Mucosa of stomach (tissue), 1 donor: ENCODE measurements at regions not wholly inside any gene's neighbourhood (a gene's known extent, or its start where the extent isn't known, plus 50 kb on each side); places are given as distances from the start of the nearest gene placed in this dataset.

ENCODE experiments used
- H3K27me3 ChIP-seq: one replicate; pipeline ENCODE4 v1.7.0; 2013; ENCODE audit warnings: mild to moderate bottlenecking, low read length; ENCODE audit not compliant: control insufficient read depth, insufficient read depth
- H3K36me3 ChIP-seq: one replicate; pipeline ENCODE4 v1.7.0; 2013; ENCODE audit warnings: low read length; ENCODE audit not compliant: control insufficient read depth, insufficient read depth
- H3K4me1 ChIP-seq: one replicate; pipeline ENCODE4 v1.7.0; 2013; ENCODE audit warnings: mild to moderate bottlenecking, low read length; ENCODE audit not compliant: control insufficient read depth, insufficient read depth
- H3K4me3 ChIP-seq: one replicate; pipeline ENCODE4 v1.7.0; 2013; ENCODE audit warnings: low read length
- H3K9ac ChIP-seq: one replicate; pipeline ENCODE4 v1.7.0; 2013; ENCODE audit warnings: mild to moderate bottlenecking, low read length, moderate library complexity
- H3K9me3 ChIP-seq: one replicate; pipeline ENCODE4 v1.7.0; 2013; ENCODE audit warnings: mild to moderate bottlenecking, low read length, moderate library complexity; ENCODE audit not compliant: control insufficient read depth
- donor health status: Pancreatic carcinoma.

DNA sequence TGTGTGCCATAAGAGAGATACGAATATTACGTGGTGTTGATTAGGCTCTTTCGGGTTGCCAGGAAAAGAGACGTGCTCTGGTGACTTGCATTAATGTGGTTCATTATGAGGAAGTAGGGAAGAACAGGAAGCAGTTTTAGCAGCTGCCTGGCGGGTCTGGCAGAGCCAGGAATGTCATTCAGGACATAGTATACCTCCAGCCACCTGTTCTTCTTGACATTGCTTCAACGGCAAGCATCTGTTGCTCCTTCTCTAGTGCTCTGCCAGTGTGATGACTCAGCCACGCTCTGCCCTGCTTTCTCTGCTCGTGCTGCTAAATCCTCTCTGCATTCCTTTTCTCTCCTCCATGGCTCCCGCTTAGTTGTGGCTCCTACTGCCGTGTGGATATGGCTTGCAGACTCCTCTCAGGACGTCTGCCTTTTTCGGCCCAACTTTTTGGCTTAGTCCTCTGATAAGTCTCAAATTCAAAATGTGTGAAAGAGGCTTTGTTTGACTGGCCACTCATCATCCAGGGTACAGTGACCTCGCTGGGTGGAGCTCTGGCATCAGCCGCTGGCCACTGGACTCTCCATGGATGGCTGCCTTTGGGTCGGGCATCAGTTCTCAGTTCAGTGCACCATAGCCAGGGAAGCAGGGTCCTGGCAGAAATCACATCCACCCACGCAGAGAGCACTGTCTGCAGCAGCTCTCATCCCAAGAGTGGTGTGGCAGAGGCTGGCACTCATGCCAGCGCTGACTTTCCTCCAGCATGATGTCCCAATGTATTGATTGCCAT lies 89.3 kb upstream of the KLF3 start:
- Histone ChIP-seq H3K27me3 (no peaks in the 10 kb centered on the region), H3K4me3 (no peak overlapping the region), H3K4me1 (peaks cover 7% of the 10 kb centered on the region), H3K36me3 (no peaks in the 10 kb centered on the region), H3K9me3 (no peaks in the 10 kb centered on the region), H3K9ac (no peak overlapping the region)

GRCh38 chr4:38576767-38577166 lies 87.2 kb upstream of the KLF3 start:
- H3K36me3 ChIP-seq, result no peaks in the 10 kb centered on the region
- H3K27me3 ChIP-seq, result no peaks in the 10 kb centered on the region
- no peaks in the 10 kb centered on the region for H3K9me3 ChIP-seq
- H3K4me1 ChIP-seq, result peaks cover 7% of the 10 kb centered on the region
- H3K9ac ChIP-seq, result no peak overlapping the region
- H3K4me3 ChIP-seq, result no peak overlapping the region

DNA sequence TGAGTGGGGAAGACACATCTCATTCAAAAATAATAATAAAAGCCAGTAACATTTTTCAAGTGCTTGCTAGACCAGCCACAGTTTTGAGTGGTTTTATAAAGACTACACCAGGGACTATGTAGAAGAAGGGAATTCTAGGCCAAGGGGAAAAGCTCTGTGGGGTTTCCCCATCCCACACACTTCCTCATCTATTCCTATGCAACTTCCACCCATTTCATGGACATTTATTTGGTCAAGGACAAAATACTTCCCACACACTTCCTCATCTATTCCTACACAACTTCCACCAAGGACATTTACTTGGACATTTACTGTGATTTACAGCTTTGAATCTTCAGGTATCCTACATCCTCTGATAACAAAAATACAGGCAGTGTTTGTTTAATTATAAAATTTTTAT lies 86.5 kb upstream of the KLF3 start:
- Histone ChIP-seq H3K4me3 (no peak overlapping the region), H3K9ac (no peak overlapping the region), H3K27me3 (no peaks in the 10 kb centered on the region), H3K9me3 (no peaks in the 10 kb centered on the region), H3K4me1 (peaks cover 7% of the 10 kb centered on the region), H3K36me3 (no peaks in the 10 kb centered on the region)

DNA sequence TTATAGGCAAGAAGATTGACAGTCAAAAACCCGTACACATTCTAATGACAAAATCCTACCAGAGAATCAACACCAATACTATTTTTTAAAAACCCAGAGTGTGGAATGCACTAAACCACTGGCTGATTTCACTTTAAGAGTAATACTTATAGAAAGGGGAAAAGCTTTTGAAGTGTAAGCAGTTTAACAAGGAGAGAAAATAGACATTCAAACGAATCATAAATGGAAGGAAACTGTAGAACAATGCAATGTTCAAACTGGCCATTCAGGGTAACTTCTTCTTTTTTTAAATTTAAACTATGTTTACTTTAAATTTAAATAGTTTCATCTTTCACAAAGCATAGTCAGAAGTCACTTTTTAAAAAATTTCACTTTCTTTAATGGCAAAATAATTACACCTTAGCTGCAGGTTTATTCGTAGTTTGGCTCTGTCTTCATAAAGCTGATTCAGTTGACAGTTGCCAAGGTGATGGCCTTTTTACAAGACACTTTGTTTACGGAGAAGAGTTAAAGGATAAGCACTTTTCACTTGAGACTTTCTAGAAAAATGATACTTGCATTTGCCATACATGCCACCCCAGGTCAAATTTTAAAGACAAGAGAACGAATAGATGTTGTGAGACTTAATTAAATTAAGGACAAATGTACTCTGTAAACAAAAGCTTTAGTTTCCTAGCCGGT lies 82.4 kb upstream of the KLF3 start:
- Histone ChIP-seq H3K9ac (no peak overlapping the region), H3K4me1 (no peaks in the 10 kb centered on the region), H3K27me3 (no peaks in the 10 kb centered on the region), H3K9me3 (no peaks in the 10 kb centered on the region), H3K36me3 (no peaks in the 10 kb centered on the region), H3K4me3 (no peak overlapping the region)

DNA sequence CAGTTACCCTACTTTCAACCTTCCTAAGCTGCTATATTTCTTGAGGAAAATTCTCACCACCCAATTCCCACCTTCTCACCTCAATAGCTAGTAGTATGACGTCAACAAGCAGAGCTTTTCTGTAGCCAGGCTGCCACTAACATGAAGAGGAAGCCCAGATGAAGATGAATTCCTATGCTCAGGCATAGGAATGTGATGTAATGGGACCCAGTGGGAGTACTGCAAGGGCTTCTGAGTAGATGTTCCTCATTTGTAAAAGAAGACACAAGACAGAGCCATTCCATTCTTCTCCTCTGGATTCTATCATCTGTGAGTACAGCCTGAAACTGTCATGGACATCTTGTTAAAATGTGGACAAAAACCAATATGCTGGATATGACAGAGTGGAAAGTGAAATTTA lies 81.6 kb upstream of the KLF3 start:
- H3K9ac ChIP-seq, result no peak overlapping the region
- no peaks in the 10 kb centered on the region for H3K27me3 ChIP-seq
- no peaks in the 10 kb centered on the region for H3K36me3 ChIP-seq
- H3K4me3 ChIP-seq, result no peak overlapping the region
- H3K9me3 ChIP-seq, result no peaks in the 10 kb centered on the region
- H3K4me1 ChIP-seq, result no peaks in the 10 kb centered on the region

GRCh38 chr4:38582889-38583470 lies 81.0 kb upstream of the KLF3 start:
- H3K36me3 ChIP-seq, result no peaks in the 10 kb centered on the region
- H3K27me3 ChIP-seq, result no peaks in the 10 kb centered on the region
- no peak overlapping the region for H3K4me3 ChIP-seq
- no peak overlapping the region for H3K9ac ChIP-seq
- no peaks in the 10 kb centered on the region for H3K9me3 ChIP-seq
- H3K4me1 ChIP-seq, result no peaks in the 10 kb centered on the region

GRCh38 chr4:38585871-38586270 lies 78.1 kb upstream of the KLF3 start:
- Histone ChIP-seq H3K4me1 (no peaks in the 10 kb centered on the region), H3K4me3 (no peak overlapping the region), H3K9me3 (no peaks in the 10 kb centered on the region), H3K9ac (no peak overlapping the region), H3K36me3 (no peaks in the 10 kb centered on the region), H3K27me3 (no peaks in the 10 kb centered on the region)

GRCh38 chr4:38587106-38587505 lies 76.9 kb upstream of the KLF3 start:
- H3K36me3 ChIP-seq, result no peaks in the 10 kb centered on the region
- H3K9me3 ChIP-seq, result no peaks in the 10 kb centered on the region
- no peaks in the 10 kb centered on the region for H3K27me3 ChIP-seq

GRCh38 chr4:38590046-38590445 lies 74.0 kb upstream of the KLF3 start:
- Histone ChIP-seq H3K9ac (no peak overlapping the region), H3K27me3 (no peaks in the 10 kb centered on the region), H3K4me3 (no peak overlapping the region), H3K4me1 (no peaks in the 10 kb centered on the region), H3K36me3 (no peaks in the 10 kb centered on the region), H3K9me3 (no peaks in the 10 kb centered on the region)

More at GRCh38 chr4:38587106-38587505, 76.9 kb upstream of the KLF3 start:
- Histone ChIP-seq H3K9ac (no peak overlapping the region), H3K4me1 (no peaks in the 10 kb centered on the region), H3K4me3 (no peak overlapping the region)

- H3K4me3 ChIP-seq, result no peak overlapping the region
- no peaks in the 10 kb centered on the region for H3K9me3 ChIP-seq
- no peak overlapping the region for H3K9ac ChIP-seq
- no peaks in the 10 kb centered on the region for H3K4me1 ChIP-seq
- H3K27me3 ChIP-seq, result no peaks in the 10 kb centered on the region
- H3K36me3 ChIP-seq, result no peaks in the 10 kb centered on the region
Observed at GRCh38 chr4:38591617-38592337, 72.2 kb upstream of the KLF3 start.

DNA sequence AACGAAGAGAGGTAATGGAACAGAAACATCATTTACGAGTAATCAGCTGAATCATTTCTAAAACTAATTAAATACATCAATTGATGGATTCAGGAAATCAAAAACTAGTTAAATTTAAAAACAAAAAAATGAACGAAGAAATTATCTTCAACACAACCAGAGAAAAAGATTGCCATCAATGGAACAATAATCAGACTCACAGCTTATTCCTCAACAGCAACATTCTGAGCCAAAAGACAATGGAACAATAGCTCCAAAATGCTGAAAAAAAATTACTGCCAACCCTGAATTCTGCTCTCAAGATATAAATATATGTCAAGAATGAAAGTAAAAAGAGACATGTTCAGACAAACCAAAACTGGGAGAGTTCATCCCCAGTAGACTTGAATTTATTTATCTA lies 65.5 kb upstream of the KLF3 start:
- H3K4me1 ChIP-seq, result peaks cover 14% of the 10 kb centered on the region
- no peaks in the 10 kb centered on the region for H3K9me3 ChIP-seq
- no peaks in the 10 kb centered on the region for H3K36me3 ChIP-seq
- no peaks in the 10 kb centered on the region for H3K27me3 ChIP-seq
- no peak overlapping the region for H3K9ac ChIP-seq
- H3K4me3 ChIP-seq, result no peak overlapping the region

DNA sequence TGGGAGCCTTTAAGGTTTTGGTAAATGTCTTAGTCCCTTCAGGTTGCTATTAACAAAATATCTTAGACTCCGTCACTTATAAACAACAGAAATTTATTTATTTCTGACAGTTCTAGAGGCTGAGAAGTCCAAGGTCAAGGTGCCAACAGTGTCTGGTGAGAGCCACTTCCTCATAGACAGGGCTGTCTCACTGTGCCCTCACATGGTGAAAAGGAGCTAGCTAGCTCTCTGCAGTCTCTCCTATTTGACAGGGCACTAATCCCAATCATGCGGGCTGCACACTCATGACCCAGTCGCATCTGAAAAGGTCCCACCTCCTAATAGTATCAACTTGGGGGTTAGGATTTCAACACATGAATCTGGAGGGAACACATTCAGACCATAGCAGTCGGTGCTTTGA lies 63.4 kb upstream of the KLF3 start:
- H3K9ac ChIP-seq, result no peak overlapping the region
- H3K36me3 ChIP-seq, result no peaks in the 10 kb centered on the region
- no peaks in the 10 kb centered on the region for H3K9me3 ChIP-seq
- H3K4me1 ChIP-seq, result peaks cover 20% of the 10 kb centered on the region
- H3K4me3 ChIP-seq, result no peak overlapping the region
- H3K27me3 ChIP-seq, result no peaks in the 10 kb centered on the region
